ENCODE measurements at regions not wholly inside any gene's neighbourhood (a gene's known extent, or its start where the extent isn't known, plus 50 kb on each side); places are given as distances from the start of the nearest gene placed in this dataset.
A peak's percentile ranks its signal among the peaks of the same experiment; 100 is the strongest.

DNA sequence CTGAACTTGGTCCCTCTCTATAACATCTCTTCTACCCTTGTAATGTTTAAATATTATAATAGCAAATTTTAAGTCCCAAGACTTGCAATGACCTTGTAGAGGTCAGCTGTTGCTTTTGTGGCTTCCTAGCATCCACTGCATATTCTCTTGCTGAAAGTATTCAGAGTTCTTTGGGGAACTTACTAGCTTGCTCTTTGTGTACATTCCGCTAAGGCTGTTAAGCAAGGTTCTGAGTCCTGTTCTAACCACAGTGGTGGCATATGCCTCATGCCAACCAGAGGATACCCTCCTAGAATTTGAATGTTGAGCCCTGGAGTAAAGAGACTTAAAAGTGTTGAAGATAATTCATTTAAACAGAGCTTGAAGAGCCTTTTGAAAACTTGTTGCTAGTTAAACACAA, 570.9 kb downstream of the TLE1 start:
- DNase-seq (ENCODE audit: low spot score) = no peak

GRCh38 chr9:81116340-81117137, 572.8 kb downstream of the TLE1 start:
- DNase-seq (ENCODE audit: low spot score) = no peak

GRCh38 chr9:81113453-81114124, 575.8 kb downstream of the TLE1 start:
- DNase-seq (ENCODE audit: low spot score) = peak; percentile 64

DNA sequence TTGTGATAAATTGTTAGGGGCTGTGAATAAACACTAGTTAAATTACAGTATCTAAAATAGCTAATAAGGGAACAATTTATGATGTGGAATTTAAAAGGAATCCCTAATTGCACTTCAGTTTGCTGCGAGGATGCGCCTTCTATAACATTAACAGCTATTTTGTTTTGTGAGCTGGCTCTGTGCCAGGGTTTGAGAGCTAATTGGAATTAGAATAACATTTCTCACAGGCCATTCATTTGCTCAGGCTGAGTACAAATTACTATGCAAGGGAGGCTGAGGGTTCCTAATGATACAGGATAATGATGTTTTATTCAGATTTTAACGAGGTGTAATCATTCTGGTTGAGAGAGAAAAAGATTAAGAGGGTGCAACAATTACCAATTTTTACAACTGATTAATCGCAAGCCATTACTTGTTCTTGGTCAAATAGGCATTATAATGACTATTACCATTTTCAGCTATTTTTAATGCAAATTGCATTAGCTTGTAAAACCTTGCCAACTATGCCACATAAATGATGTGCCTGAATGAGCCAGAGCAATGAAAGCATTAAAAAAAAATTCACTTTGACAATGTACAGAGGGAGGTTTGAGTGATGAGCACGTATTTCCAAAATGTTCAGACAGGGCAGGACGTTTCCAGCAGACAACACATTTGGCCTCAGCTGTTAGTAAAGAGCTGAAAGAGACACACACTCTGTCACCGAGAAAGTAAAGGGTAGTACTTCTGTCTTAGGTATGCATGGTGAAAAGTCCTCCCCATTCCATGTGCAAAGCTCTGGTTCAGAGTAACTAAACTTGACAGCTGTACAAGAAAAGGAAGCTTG, 576.5 kb downstream of the TLE1 start:
- DNase-seq (ENCODE audit: low spot score) = no peak

- DNase-seq (ENCODE audit: low spot score) = peak; percentile 46
Measured at GRCh38 chr9:81108821-81109220, 580.5 kb downstream of the TLE1 start.

DNA sequence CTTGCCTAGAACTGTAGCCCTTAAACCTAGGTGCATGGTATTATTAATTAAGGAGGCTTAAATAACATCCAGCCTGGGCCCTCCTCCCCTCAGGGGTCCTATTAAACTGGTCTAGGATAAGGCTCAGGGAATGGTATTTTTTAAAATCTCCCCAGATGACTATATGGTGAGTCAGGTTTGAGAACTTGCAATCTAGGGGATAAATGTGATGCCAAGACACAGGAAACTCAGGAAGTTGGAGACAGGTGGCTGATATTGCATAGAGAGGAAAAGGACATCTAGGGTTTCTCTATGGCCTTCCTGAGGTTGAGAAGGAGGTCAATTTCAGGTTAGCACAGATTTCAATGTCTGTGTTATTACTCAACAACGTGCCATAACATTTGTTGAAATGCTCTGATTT, 581.0 kb downstream of the TLE1 start:
- DNase-seq (ENCODE audit: low spot score) = peak; percentile 72

DNA sequence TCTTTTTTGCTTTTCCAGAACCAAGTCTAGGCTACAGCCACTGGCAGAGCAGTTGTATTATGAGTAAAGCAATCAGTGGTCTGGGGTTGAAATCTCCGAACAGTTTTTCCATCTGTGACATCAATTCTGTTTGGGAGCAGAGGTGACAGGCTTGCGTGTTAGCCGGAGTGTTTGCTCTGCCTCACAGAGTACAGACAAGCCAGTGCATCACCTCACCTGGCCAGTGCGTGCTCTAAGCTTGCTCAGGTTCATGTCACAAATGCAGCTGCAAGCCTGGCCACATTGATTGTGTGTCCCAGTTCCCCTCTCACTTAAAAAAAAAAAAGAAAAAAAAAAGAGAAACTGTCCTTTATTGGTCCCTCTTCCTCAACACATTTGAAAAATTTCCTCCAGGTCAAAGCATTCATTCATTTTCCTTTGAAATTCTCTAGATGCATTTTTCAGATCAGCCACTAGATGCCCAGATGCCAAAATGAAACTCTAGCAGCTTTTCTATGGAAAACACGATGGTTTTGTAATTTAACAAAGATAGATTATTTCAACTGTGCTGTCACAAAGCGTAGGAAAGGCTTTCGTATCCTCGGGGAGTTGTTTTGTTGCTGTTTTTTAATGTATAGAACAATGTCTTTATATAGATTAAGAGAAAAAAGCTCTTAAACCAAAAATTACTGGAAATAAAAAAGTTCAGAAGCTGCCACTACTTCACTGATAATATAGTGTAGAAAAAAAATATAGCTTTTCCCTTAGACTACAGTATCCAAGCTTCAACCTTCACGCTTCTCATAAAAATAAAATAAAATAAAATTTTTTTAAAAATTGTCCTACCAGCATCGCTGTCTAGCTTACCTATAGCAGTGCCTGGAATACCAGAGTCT, 585.5 kb downstream of the TLE1 start:
- DNase-seq (ENCODE audit: low spot score) = peak; percentile 14

DNA sequence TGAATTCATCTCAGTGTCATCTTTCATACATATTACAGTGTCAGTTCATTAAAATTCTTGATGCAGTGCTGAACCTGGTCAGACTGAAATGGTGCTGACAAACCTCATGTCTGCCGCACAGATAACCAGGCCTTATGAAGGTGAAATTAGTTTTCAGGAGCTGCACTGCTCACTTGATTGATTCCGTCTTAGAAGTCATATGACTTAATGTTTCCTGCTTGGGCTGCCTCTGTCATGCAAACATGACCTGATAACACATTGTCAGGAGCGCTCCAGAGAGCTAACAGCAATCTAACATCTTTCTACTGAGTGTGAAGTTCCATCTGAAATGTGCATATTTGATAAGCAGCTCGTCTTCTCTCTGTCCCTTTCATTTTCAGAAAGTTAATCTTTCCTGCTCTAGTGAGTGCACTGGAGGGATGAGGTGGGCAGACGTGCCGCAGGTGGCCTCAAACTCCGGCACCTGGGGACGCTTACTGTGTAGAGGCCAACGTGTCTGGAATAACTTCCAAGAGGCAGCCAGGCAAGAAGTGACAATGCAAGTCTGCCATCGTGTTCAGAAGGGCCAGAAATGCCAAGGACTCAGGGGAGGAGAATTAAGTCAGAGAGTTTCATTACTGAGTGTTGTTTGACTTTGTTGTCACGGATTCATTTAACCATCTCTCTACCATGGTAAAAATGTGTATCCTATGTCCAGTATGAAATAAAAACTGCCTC, 592.1 kb downstream of the TLE1 start:
- peak; percentile 61 for DNase-seq (ENCODE audit: low spot score)

DNA sequence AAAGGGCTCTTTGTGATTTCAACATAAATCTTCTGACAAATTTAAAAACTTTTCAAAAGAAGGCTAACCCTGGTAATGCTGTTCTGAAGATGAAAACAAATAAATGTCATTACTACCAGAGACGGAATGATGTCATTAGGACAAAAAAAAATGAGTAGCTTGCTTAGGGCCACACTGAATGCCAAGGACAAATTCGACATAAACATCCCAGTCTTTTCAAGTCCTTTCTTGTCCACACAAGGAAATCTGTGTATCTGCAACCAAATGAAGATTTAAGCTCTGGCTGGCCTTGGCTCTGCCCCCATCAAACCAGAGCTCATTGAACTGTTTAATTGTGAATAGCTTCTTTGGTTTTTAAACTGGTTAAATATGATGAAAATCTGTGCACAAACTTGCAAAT, 592.7 kb downstream of the TLE1 start:
- DNase-seq (ENCODE audit: low spot score) = no peak

DNA sequence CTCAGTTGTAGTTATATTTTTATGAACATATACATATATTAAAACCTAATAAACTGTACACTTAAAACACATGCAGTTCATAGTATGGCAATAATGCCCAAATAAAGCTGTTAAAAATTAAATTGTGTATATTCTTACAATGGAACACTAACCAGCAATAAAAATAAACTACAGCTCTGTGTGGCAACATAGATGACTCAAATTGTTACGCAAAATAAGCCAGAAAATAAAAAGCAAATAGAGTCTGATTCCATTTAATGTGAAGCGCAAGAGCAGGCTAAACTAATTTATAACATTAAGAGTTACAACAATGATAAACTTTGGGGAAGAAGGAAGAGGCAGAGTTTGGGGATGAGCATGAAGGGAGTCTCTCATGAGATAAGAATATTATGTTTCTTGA, 597.3 kb downstream of the TLE1 start:
- DNase-seq (ENCODE audit: low spot score) = no peak

DNA sequence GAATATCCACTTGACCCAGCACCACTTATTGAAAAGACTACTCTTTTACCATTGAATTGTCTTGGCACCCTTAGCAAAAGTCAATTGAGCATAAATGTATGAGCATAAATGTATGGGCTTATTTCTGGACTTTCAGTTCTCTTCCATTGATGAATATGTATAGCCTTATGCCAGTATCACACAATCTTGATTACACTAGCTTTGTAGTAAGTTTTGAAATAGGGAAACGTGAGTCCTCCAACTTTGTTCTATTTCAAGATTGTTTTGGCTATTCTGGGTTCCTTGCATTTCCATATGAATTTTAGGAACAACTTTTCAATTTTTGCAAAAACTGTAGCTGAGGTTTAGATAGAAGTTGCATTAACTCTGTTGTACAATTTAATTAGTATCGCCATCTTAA, 601.0 kb downstream of the TLE1 start:
- no peak for DNase-seq (ENCODE audit: low spot score)

DNA sequence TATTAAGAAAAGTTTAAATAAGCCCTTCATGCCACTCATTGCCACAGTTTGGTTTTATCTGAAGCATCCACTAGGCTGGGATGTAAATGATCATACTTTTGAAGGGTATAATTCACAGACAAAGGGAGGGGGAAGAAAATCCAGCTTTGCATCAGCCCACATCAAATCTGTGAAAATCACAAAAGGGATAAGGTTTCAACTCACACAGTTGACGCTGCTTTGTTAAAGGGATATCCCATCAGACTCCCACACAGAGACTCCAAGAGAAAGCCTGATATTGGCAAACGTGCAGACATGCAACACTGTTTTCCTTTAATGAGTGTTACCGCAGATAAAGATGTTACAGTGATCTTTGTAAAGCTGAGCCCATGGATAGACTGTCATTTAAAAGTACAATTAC, 602.9 kb downstream of the TLE1 start:
- DNase-seq (ENCODE audit: low spot score) = no peak

- DNase-seq (ENCODE audit: low spot score) = peak; percentile 82
Measured at GRCh38 chr9:81083854-81084512, 605.4 kb downstream of the TLE1 start.

DNA sequence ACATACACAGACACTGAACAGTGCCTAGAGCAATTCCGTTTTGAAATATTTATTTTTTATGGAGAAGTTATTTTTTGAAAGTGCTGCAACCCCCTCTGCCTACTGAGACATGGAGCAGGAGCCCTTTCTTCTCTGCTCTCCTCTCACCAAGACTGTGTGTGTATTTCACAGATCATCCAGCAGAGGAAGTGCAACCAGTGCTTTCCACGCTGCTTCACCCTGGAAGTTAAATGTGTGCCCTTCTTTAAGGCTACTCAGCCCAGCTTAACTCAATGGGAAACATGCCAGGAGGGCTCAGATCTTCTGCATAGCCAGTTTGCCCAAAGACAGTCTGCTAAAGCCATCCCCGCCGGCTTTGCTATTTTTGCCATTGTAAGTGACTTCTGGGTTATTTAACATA, 606.3 kb downstream of the TLE1 start:
- DNase-seq (ENCODE audit: low spot score) = peak; percentile 30

GRCh38 chr9:81082221-81082620, 607.1 kb downstream of the TLE1 start:
- DNase-seq (ENCODE audit: low spot score) = no peak

GRCh38 chr9:81080900-81081299, 608.4 kb downstream of the TLE1 start:
- DNase-seq (ENCODE audit: low spot score) = no peak

DNA sequence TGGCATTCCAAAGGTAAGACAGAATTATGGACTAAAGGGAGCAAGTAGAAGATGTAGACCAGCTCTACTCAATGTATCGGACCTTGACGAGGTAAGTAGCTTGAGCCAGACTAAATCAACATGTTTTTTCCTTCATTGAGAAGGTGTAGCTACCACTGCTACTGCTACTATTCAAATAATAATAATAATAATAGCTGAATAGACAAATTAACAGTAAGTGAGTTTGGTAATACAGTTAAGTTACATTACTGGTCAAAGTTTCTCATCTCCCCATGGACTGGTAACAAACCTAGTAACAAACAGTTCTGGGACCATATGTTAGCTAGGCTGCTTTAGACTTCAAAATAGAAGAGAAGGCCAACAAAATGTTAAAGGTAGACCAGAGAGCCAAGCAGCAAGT, 609.2 kb downstream of the TLE1 start:
- no peak for DNase-seq (ENCODE audit: low spot score)

DNA sequence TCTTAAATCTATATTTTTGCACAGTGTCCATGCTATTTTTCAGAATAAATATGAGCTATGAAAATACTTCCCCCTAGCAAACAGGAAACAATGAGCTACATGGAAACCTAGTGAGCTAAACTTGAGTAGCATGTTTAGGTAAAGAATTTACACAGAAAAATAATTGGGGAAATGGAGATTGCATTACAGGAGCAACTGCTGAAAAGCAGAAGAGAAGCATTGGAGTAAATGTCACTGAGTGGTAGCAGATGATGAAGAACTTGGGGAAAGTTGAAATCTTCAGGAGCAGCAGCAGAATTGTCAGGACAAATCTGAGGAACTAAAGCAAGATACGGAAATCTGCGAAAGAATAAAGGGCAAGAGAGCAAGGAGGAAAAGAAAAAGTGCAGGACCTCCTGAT, 610.3 kb downstream of the TLE1 start:
- DNase-seq (ENCODE audit: low spot score) = no peak

- DNase-seq (ENCODE audit: low spot score) = no peak
Measured at GRCh38 chr9:81078555-81078954, 610.8 kb downstream of the TLE1 start.

- no peak for DNase-seq (ENCODE audit: low spot score)
Measured at GRCh38 chr9:81077572-81077971, 611.8 kb downstream of the TLE1 start.

GRCh38 chr9:81076131-81076530, 613.2 kb downstream of the TLE1 start:
- DNase-seq (ENCODE audit: low spot score) = no peak
